ENCODE measurements at regions not wholly inside any gene's neighbourhood (a gene's known extent, or its start where the extent isn't known, plus 50 kb on each side); places are given as distances from the start of the nearest gene placed in this dataset.

- no peak for DNase-seq
Measured at GRCh38 chr1:163664671-163665335, 343.0 kb downstream of the NUF2 start.

GRCh38 chr1:163668472-163668871, 346.7 kb downstream of the NUF2 start:
- no peak for DNase-seq

DNA sequence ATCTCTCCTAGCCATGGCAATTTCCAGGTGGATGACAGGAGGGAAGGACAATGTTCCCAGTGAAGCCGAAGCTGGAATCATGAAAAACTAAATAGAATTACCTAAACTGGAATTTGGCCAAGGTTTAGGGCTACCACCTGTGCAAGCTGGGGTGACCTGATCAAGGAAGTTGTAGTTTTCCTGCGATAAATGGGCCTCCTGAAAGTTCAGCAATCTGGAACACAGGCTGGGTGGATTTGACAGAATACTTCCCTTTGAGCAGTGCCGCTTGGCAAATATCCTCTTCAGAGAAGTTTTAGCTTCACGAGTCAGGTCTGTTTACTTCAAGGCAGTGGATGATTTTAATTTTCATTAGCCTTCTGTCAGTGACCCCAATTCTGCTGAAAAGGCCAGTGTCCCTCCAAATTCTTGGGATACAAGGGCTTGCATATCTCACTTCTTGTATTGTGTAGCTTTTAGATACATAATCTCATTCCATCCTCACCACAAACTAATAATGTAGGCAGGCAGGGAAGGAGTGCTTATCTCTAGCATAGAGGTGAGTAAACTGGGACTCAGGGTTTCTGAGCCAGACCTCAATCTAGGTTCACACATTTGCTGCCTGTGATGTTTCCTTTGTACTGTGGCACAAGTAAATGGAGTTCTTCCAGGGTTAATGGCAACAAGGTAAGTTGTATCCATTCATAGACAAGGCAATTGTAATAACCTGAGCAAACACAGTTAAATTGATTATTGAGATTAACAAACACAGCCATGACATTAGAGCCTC, 349.4 kb downstream of the NUF2 start:
- no peak for DNase-seq

- no peak for DNase-seq
Measured at GRCh38 chr1:163672976-163673758, 351.4 kb downstream of the NUF2 start.

GRCh38 chr1:163673759-163674151, 352.0 kb downstream of the NUF2 start:
- DNase-seq: peak; percentile 10

GRCh38 chr1:163674236-163674635, 352.5 kb downstream of the NUF2 start:
- no peak for DNase-seq

GRCh38 chr1:163684785-163685184, 363.0 kb downstream of the NUF2 start:
- DNase-seq: no peak

- DNase-seq: no peak
Measured at GRCh38 chr1:163692266-163692665, 370.5 kb downstream of the NUF2 start.

DNA sequence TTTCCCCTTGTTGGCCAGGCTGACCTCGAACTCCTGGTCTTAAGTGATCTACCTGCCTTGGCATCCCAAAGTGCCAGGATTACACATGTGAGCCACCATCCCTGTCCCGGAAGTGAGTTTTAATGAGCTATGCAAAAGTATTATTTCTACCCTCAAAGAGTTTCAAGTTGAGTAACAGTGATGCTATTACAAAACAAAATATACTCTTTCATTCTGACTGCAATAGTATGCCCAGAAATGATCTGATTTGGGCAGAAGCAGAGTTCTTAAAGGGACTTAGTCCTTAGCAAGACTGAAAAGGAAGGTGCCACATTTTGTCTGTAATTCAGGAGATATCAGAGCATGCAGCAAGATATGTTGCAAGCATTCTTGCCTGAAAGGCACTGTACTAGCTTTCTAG, 375.4 kb downstream of the NUF2 start:
- no peak for DNase-seq

DNA sequence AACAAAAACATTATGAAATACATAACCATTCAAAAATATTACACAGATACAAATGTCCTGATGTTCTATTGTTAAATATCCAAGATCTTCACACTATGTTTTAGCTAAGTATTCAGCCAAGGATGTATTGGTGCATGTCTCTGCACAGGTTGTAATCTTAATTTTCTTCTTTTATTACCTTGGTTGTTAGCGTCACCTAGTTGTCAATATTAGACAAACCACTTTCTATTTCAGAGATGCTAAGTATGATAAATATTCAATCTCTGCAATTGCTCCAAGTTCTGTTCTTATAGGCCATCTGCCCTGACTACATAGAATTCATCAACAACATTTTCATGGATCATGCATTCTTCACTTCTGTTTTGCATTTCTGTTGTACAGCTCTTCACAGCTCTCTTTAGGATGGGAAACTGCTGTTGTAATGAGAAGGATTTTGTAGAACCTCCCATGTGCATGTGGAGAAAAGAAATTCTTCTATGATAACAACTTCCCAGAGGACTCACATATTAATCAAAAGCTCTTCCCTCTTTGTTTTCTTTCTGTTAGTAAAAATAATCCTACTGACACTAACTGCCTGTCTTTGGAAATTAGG, 380.1 kb downstream of the NUF2 start:
- no peak for DNase-seq

DNA sequence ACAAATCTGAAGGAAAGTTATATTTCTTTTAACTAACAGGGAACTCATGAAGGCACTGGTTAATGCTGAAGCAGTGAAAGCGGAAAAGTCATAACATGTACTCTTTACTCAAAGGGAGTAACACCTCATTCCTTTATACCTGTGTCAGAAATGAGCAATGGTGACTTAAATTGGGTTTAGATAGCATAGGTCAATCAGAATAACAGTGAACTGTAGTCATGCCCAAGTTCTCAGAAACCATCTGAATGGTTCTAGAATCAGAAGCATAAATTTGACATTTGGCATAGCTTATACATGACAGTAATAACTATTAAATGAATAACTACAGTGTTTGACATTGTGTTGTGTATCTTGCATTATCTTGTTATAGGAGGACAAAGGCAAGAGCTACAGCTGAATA, 382.0 kb downstream of the NUF2 start:
- no peak for DNase-seq

DNA sequence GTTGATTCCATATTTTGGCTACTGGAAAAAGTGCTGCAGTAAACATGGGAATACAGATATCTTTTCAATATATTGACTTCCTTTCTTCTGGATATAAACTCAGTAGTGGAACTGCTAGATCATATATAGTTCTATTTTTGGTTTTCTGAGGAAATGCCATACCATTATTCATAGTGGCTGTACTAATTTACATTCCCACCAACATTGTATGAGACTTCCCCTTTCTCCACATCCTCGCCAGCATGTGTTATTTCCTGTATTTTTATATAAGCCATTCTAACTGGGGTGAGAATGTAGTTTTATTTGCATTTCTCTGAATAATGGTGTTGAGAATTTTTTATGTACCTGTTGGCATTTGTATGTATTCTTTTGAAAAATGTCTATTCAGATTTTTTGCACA, 385.2 kb downstream of the NUF2 start:
- DNase-seq: no peak

DNA sequence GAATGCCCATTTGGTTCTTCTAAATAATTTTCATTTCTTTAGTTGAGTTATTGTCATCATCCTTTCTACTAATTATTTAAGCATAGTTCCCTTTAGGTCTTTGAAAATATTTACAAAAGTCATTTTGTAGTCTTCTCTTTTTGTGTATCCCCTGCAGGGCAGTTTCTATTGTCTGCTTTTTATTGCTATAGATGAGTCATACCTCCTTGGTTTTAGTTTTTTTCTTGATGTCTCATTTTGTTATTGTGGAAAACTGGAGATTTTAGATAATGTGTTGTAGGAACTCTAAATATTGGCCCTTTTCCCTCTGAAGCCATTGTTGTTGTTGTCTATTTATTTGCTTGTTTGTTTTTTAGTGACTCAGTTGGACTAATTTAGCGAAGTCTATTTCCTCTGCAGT, 387.9 kb downstream of the NUF2 start:
- DNase-seq: no peak

GRCh38 chr1:163712321-163712720, 390.6 kb downstream of the NUF2 start:
- no peak for DNase-seq

DNA sequence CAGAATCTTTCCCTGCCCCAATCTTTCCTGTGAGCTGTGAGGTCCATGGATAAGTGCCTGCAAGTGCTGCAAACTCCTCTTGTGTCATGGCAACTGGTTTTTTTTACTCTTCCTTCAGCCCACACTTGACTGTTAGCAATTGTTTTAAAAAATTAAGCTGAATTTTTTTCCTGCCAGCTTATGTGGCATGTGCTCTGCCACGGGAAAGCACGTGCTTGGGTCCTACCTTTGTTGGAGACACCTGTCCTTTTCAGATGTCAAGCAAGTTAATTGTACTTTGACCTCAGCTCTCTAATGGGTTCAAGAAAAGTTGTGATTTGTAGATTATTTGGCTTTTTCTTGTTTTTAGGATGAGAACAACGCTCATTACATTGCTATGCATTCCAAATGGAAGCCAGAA, 398.5 kb downstream of the NUF2 start:
- no peak for DNase-seq

DNA sequence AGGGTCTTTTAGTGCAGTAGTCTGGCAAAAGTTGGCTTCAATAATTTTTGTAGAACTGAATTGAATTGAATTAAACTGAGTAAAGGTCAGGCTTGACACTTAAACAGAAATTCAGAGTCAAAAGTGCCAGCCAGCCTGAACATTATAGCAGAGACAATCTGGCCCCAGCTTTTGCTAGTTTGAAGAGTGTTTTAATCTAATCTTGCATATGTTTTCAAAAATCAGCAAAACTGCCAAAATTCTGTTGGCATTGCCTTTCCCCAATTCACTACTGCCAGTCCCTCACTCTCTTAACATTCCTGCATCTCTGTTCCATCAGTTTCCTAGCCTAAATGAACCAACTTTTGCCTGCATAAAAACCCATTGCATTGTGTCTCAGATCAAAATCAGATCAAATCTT, 403.8 kb downstream of the NUF2 start:
- no peak for DNase-seq

GRCh38 chr1:163730411-163730821, 408.7 kb downstream of the NUF2 start:
- DNase-seq: no peak

GRCh38 chr1:163737261-163737660, 415.5 kb downstream of the NUF2 start:
- peak; percentile 5 for DNase-seq

DNA sequence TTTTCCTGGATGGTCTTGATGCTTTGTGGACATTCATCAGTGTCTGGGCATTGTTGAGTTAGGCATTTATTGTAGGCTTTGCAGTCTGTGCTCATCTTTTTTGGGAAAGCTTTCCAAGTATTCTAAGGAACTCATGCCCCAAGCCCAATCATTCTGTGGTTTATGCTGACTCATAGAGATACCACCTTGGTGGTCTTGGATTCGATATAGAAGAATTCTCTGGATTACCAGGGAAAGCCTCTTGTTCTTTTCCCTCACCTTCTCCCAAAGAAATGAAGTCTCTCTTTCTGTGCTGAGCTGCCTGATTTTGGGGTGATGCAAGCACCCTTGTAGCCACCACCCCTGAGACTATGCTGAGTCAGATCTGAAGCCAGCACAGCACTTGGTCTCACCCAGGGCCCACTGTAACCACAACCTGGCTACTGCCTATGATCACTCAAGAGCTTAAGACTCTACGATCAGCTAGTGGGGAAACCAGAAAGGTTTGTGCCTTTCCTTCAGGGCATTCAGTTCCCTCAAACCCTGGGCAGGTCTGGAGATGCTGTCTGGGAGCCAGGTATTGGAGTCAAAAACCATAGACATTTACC, 422.6 kb downstream of the NUF2 start:
- DNase-seq: no peak

DNA sequence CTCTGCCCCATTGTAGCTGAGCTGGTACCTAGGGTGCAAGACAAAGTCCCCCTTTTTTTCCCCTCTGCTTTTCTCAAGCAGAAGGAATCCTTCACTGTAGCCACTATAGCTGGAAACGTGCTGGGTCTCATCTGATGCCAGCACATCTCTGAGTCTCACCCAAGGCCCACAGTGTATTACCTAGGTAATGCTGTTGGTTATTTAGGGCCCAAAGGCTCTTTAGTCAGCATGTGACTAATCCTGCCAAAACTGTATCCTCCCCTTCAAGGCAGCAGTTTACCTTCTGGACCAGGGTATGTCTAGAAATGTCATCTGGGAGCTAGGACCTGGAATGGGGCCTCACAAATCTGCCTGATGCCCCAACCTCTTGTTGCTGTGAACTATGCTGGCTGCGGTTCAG, 423.4 kb downstream of the NUF2 start:
- no peak for DNase-seq

GRCh38 chr1:163747261-163747660, 425.5 kb downstream of the NUF2 start:
- DNase-seq: peak; percentile 6

GRCh38 chr1:163747855-163748254, 426.1 kb downstream of the NUF2 start:
- DNase-seq: no peak

All from EL (cell line).